ENCODE measurements at regions not wholly inside any gene's neighbourhood (a gene's known extent, or its start where the extent isn't known, plus 50 kb on each side); places are given as distances from the start of the nearest gene placed in this dataset.
A peak's percentile ranks its signal among the peaks of the same experiment; 100 is the strongest.

DNA sequence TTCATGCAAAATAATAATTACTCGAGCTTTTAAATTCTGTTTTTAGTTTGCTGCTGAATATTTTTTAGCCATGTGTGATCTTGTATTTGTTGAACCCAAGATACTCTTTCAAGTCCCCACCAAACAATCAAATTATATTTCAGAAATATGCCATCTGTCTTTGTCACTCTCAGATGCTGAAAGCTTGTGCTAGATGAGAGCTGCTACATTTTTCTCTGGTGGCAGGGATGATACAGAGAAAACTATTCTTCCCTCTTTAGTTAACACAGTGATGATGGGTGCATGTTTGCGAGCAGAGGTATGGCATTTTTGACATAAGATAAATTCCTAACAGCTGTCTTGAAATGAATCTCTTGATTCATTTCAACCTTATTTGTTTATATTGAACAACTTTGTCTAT, 100.6 kb upstream of the NPHP3 start:
- DNase-seq (ENCODE audit: low spot score), result no peak

DNA sequence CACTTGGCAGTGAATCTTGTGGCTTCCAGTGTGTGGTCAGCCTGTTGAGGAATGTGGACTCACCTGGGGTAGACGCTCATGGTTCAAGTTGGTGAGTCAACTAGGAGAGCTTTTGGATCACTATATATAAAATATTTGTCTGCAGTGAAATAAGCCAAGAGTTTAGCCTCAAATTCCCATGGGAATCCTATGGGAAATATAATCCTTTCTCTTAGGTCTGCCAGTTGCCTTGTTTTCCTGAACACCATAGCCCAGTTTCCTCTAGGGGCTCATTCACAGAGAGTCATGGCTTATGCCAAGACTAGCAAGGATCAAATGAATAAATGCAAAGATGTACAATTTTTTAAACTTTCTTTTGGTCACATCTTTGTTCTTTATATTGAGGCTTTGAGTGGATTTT, 100.1 kb upstream of the NPHP3 start:
- no peak for DNase-seq (ENCODE audit: low spot score)

GRCh38 chr3:132821314-132821713, 99.1 kb upstream of the NPHP3 start:
- DNase-seq (ENCODE audit: low spot score), result no peak

GRCh38 chr3:132818251-132818650, 96.0 kb upstream of the NPHP3 start:
- DNase-seq (ENCODE audit: low spot score), result no peak

GRCh38 chr3:132817646-132818177, 95.5 kb upstream of the NPHP3 start:
- no peak for DNase-seq (ENCODE audit: low spot score)

DNA sequence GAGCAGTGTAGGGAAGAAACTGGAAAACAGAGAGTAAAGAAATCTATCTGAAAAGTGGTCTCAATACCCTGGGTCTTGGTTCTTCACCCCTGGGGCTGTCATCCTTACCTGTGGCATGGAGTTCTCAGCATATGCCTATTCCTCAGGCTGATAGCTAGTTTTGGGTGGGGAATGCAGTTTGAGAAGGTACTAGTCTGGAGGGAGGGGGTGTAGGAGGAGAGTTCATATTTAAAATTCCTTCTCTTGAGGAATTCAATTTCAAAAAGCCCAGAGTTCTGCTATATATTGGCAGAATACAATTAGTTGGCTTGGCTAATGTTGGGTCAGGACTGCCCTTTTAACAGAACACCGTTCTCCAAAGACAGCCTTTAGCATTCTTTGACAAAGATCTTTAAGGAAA, 82.9 kb upstream of the NPHP3 start:
- DNase-seq (ENCODE audit: low spot score), result no peak

- no peak for DNase-seq (ENCODE audit: low spot score)
Observed at GRCh38 chr3:132804498-132804897, 82.3 kb upstream of the NPHP3 start.

DNA sequence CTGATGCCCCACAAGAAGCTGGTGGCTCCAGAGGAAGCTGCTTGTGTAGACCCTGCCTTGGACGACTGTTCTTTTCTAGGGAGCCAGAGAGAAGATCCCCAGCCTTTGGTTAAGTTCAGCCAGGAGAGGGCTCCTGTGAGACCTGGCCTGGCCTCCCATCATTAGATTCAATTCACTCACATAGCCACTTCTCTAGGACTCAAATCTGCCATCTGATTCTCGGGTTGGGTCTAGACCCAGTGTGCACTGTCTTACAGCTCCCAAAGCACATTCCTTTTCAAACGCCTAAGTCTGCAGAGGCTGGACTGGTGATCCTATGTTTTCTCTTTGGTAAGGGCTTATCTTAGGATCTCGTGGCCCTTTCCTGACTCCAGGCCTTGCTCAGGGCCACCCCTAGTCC, 81.7 kb upstream of the NPHP3 start:
- no peak for DNase-seq (ENCODE audit: low spot score)

DNA sequence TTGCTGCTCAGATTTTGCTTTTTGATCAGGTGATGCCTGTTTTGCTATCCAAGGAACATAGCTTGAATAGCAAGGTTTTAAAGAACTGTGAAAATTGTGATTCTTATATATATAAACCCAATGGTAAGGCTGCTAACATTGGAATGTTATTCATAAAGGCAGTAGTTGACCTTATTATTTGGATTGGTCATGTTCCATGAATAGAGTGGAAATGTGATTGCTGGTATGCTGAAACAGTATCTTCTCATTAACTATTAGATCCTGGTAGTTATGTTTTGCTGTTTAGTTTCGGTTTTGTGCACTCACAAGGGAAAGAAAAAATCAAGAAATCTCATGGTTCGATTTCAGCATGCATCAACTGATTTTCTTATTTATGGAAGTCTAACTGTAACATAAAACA, 78.7 kb upstream of the NPHP3 start:
- no peak for DNase-seq (ENCODE audit: low spot score)

- no peak for DNase-seq (ENCODE audit: low spot score)
Observed at GRCh38 chr3:132790806-132791205, 68.6 kb upstream of the NPHP3 start.

- DNase-seq (ENCODE audit: low spot score), result no peak
Observed at GRCh38 chr3:132789959-132790358, 67.8 kb upstream of the NPHP3 start.

DNA sequence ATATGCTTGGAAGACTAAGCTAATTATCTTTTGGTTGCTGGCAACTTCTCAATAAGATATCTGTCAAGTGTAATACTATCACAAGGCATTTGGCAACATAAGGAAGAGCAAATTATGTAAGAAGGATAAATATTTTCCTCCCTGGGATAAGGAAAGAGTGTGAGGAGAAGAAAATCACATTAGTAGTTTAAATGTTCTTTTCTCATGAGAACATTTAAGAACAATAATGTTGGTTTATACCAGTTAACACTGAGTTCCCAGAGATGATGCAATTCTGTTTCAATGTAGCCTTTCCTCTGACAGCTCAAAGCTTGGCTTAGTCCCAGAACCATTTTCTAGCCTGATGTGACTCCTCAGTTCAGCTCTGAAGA, 66.1 kb upstream of the NPHP3 start:
- DNase-seq (ENCODE audit: low spot score), result peak; percentile 40

DNA sequence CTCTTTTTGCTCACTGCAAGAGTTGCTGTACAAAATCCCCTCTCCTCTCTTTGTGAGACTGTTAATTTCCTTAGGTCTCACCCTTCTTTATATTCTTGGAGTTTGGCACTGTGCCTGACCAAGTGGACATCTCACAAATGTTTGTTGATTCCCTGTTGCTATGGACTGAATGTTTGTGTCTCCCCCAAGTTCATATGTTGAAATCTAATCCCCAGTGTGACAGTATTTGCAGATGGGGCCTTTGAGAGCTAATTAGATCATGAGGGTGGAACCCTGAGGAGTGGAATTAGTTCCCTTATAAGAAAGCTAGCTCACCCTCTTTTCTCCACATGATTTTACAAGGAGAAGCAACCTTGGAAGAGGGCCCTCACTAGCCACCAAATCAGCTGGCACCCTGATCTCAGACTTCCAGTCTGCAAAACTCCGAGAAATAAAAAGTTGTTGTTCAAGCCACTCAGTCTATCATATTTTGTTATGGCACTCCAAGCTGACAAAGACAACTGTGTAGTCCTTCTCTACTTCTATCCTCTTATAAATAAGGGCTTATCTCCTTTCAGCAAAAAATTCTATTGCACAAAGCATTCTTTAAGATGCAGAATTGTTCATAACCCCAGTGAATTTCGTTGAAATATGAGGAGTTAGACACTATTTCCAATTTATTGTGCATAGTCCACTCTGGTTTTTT, 65.5 kb upstream of the NPHP3 start:
- DNase-seq (ENCODE audit: low spot score), result no peak

DNA sequence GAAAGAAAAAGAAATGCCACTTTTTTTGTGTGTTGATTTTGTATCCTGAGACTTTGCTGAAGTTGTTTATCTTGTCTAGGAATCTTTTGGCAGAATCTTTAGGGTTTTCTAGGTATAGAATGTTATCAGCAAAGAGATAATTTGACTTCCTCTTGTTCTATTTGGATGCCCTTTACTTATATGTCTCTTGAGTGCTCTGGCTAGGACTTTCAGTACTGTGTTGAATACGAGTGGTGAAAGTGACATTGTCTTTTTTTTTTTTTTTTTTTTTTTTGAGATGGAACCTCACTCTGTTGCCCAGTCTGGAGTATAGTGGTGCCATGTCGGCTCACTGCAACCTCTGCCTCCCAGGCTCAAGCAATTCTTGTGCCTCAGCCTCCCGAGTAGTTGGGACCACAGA, 64.7 kb upstream of the NPHP3 start:
- DNase-seq (ENCODE audit: low spot score), result no peak

- DNase-seq (ENCODE audit: low spot score), result no peak
Observed at GRCh38 chr3:132785292-132785691, 63.1 kb upstream of the NPHP3 start.

DNA sequence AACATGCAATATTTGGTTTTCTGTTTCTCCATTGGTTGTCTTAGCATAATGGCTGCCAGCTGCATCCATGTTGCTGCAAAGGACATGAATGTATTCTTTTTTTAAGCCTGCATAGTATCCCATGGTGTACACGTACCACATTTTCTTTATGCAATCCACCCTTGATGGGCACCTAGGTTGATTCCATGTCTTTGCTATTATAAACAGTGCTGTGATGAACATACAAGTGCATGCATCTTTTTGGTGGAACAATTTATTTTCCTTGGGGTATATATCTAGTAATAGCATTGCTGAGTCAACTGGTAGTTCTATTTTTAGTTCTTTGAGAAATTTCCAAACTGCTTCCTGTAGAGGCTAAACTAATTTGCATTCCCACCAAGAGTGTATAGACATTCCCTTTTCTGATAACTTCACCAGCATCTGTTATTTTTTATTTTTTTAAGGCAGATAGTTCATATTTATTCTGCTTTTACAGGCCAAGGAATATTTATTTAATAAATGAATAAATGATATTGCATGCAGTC, 62.4 kb upstream of the NPHP3 start:
- DNase-seq (ENCODE audit: low spot score), result no peak

DNA sequence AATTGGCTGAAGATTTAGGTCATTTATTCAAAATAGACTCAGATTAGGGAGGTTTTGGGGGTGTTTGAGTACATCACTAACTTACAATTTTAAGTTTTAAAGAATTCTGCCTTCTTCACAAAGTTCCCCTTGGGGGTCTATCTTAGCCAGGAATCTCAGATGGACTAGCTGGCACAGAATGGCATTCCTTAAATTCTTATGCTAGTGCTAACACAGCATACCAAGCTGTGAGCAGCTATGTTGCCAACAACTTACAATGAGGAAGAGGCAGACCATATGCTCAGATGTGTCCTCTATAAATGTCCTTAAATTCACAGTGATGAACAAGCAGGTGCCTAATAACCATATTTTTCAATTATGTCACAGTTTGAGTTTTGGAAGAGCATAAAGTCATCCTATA, 60.9 kb upstream of the NPHP3 start:
- DNase-seq (ENCODE audit: low spot score), result no peak

GRCh38 chr3:132781922-132782321, 59.7 kb upstream of the NPHP3 start:
- DNase-seq (ENCODE audit: low spot score), result no peak

- DNase-seq (ENCODE audit: low spot score), result no peak
Observed at GRCh38 chr3:132777171-132777570, 55.0 kb upstream of the NPHP3 start.

- no peak for DNase-seq (ENCODE audit: low spot score)
Observed at GRCh38 chr3:132773071-132773619, 50.9 kb upstream of the NPHP3 start.

DNA sequence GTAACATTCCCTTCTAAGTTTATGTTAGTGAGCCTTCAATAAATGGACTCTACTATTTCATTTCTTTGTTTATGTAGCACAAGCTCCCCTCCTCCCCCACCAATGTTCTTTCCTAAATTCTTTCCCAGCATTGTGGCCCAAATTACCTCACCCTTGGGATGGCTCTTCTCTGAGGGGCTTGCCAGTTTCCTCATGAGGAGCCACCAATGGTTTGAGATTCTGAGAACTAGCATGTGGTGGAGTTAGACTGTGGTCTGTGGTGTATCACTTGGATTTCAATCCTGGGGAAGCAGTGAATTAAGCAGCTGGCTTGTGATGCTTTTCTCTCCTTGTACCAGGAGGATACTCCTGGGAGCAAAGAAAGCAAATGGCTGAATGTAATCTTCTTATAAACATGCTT, 50.0 kb upstream of the NPHP3 start:
- no peak for DNase-seq (ENCODE audit: low spot score)
